NCI-H2029 (cell line): ENCODE measurements at regions not wholly inside any gene's neighbourhood (a gene's known extent, or its start where the extent isn't known, plus 50 kb on each side); places are given as distances from the start of the nearest gene placed in this dataset.

ENCODE experiments used
- DNase-seq: peaks from one replicate; lab custom pipeline; 2025; lab: John Stamatoyannopoulos, UW

DNA sequence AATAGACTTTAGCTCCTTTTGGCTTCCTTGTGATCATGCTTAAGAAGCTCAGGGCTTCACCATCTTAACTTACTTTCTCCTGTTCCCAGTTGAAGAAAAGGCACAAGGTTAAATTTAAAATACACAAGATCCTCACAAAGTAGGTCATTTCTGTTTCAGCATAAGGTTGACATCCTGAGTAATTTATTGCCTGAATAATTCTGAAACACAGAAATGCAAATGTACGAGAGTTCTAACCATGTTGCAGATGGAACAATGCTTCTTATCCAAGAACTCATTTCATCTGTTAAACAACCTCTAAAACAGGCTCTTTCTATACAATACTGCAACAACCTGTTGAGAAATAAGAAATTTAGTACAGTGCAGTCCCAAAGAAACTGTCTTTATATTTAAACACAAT lies 395.2 kb downstream of the BCL11A start:
- no peak for DNase-seq

DNA sequence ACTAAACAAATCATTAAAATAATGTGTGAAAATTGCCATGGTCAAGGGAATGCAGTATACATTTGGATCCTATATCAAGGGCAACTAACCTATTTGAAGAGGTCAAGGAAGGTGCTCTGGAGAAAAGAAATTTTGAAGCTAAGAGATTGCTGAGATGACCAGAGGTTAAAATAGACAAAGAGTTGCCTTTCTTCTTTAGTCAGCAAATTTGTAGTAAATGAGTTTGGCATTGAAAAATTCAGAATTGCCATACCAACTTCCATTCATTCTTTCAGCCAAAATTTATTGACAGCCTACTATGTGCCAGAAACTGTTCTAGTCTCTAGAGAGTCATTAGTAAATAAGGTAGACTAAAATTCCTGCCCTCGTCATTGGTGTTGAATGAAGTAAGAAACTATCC lies 396.2 kb downstream of the BCL11A start:
- DNase-seq = no peak

DNA sequence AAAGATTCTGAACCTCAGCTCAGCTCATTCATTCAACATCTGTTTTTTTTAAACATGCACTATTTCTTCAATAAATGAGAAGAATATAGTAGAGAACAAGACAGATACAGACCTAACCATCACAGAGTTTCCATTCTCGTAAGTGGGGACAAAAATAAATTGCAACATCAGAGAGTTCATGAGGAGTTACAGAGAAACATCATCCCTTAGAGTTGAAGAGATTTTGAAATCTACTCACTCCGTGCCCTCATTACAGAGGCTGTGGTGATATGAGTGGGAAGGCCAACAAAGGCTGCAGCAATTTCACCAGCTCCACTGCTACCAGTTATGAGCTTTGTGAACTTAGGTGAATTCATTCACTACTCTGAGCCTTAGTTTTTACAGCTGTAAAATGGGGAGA lies 399.3 kb downstream of the BCL11A start:
- no peak for DNase-seq

DNA sequence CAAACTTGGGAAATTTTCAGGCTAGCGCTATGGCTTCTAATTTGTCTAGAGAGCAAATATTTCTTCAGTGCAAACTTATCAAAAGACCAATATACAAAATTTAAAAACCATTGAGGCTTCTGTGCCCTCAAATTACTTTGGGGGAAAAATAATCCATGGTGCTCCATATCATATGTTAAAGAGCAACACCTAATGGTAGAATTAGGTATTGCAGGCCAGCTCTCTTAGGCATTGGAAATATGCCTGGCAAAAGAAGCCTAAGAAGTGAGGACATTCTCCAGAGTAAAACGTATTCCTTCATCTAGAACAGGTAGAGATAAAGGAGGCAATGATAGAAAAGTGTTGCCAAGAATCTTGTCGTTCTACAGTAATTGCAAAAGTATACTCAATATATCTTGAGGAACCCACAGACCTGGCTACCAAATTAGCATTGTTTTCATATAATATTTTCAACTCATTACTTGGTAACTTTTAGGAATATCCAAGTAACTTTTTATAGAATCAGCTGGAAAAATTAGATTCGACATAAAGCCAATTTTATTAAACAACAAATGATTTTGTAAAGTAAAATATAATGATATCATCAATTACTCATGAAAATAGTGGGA lies 401.1 kb downstream of the BCL11A start:
- no peak for DNase-seq

DNA sequence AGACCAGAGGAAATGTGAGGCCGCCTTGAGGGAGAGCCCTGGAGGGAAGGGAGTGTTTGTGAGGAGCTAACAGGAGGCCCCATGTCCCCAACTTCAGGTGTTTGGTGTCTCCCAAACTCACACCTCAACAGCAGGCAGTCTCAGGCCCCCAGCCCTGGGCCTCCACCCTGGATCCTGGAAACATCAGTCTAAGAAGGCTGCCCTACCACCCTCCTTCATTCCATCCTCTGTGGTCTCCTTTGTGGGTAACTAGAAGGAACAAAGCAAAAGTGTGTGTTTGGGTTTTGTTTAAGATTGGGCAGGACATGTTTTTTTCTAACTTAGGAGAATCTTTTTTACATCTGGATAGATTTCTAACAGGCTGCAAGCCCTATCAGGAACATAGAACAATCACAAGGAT lies 404.3 kb downstream of the BCL11A start:
- DNase-seq = no peak

GRCh38 chr2:60148716-60149115 lies 404.7 kb downstream of the BCL11A start:
- no peak for DNase-seq

DNA sequence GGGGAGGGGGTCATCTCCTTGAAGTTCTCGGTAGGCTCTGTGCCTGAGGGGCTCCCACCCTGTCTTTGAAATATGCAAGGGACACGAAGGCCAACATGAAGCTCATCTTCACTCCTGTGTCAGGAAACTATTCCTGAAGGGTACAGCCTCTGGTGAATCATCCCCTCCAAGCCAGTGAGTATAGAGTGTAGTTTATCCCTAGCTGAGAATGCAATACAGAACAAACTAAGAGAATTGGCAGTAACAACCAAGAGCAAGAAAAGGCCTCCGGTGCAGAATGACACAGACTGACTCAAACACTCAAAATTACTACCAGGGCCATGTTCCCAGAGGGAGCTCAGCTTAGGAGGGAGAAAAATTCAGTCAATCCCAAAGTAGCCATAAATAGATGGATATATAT lies 413.3 kb downstream of the BCL11A start:
- no peak for DNase-seq

- no peak for DNase-seq
These were observed 416.5 kb downstream of the BCL11A start for GRCh38 chr2:60136913-60137312.

DNA sequence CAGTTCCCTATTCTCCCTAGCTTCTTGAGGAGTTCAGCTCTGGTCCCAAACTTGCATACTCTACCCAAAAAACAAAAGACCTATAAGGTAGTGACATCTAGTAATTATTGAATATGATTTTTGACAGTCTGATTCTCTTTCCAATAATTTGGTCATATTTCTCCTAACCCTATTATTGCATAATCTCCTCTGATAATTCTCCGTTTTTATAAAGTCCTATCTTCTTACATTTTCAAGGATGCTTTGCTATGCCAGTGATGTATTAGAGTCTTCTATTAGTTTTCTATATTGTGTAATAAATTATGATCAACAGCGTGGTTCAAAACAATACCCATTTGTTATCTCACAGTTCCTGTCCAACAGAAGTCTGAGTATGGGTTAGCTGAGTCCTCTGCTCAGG lies 426.3 kb downstream of the BCL11A start:
- DNase-seq = no peak

DNA sequence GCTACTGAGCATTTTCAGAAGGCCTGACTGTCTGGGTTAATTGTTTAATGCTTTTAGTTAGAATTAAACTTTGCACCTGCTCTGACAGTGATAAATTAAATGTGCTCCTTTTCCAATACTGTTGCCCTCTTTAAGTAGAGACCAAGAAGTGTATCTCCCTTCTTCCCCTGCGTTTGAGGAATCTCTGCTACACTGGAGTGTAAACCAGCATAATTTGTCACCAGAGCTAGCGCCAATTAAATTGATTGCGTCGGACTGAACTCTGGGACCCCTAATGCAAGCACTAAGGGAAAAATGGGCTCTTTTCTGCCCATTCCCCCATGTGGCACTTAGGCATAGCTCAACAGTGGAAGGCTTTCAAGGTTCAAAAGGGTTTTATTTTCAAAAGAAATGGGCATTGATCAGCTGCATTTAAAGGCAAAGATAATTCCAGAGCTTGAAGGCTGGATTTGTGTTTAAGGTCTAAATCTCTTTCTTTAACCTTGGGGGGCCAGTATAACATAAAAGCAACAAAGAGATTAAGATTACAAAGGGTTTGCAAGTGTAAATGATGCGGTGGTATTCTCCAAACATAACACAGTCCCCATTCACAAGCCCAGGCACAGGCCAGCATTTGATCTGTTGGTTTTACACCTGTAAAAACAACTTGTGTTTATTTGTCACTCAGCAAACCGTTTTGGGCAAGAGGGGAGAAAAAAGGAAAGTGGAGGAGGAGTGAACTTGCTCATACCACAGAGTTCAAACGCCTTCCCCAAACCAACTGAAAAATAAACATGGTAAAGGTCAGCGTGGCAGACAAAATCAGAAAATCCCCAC lies 427.6 kb downstream of the BCL11A start:
- DNase-seq = no peak

DNA sequence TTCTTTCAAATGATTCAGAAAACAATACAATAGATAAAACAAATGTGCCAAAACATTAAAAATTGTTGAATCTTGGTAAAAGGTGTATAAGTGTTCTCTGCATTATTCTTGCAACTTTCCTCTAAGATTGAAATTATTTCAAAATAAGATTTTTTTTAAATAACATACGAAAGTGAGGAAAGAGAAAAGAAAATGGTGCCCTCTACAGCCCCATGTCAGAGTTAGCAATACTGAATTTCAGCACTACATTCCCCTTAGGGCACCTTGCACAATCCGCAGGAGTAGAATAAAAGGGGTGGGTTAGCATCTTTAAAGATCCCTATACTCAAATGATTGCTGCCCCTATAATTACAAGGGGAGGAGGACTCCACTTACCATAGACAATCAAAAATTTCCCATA lies 433.7 kb downstream of the BCL11A start:
- DNase-seq = no peak

DNA sequence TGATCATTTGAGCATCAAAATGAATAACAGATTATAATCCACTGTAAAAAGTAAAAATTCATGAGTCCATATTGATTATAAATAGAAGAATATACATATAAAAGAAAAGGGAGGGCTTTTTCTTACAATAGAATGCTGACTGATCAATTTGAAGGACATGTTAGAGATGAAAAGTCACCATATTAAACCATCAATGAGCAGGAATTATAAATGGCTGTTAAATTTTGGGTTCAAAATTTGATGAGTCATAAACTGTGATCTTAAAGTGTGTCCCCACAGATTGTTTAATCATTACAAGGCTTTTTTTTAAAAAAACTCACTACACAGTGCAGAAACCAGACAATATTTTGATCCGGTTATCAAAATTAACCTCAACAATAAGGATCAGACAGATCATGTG lies 434.5 kb downstream of the BCL11A start:
- no peak for DNase-seq

GRCh38 chr2:60118061-60118460 lies 435.4 kb downstream of the BCL11A start:
- DNase-seq = no peak

- no peak for DNase-seq
These were observed 437.1 kb downstream of the BCL11A start for GRCh38 chr2:60116161-60116875.

GRCh38 chr2:60109744-60110143 lies 443.7 kb downstream of the BCL11A start:
- no peak for DNase-seq

DNA sequence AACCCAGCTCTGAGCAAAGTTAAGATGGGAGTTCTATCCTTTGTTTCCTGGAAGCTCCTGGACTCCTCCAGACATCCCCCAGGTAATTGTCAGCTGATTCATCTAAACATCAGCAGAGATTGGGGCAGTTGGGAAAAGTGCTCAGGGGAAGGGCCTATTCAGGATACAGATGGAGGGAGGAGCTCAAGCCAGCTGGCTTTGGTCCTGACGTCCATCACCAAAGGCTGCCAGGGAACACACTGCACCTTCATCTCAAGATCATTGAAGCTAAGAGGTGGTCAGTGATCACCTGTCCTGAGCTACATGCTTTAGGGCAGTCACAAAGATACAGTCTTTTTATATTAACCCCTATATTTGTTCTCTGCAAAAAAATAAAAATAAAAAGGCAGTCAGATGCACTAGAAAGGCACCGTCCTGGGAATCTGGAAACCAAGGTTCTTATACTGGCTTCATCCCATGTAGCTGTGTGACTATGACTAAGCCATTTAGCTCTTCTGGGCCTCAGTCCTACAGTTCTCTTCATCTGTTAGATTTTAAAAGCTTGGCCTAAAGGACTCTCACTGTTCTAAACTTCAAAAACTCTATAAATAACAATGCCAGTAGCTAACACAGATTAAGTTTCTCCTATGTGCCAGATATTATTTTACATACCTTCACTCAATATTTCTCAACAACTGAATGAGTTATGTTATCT lies 446.5 kb downstream of the BCL11A start:
- no peak for DNase-seq

DNA sequence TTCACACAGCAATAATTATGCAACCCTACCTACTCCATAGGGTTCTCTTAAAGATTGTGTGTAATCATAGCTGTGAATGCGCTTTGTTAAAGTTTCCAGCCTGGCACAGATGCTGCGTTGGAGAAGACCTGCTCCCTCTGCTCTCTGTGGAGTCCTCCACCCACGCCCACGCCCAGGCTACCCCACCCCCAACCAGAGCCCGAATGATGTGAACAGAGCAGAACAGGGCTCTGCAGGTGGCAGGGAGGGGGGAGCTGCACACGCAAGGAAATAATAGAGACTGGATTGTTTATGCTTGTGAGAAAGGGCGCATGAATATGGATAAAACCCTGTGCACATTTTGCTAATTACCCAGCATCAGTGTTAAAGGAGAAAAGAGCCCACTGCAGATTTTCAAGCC lies 447.5 kb downstream of the BCL11A start:
- DNase-seq = no peak

GRCh38 chr2:60104514-60105505 lies 448.6 kb downstream of the BCL11A start:
- DNase-seq = no peak

DNA sequence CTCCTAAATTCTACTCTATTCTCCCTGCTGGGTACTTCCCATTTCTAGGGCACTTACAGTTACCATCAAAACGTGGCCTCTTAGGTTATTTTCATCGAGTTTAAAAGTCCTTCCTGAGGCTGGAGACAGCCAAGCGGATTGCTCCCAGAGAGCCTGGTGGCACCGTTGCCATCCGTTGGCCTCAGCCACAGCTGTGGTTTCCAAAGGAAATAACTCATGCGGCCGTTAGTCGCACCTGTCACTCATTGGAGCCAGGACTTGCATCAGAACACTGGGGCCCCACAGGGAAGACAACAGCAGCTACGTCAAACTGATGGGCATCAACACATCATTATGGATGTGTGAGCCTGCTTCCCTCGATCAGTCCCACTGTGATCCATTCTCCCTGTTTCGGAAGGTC lies 453.4 kb downstream of the BCL11A start:
- no peak for DNase-seq

DNA sequence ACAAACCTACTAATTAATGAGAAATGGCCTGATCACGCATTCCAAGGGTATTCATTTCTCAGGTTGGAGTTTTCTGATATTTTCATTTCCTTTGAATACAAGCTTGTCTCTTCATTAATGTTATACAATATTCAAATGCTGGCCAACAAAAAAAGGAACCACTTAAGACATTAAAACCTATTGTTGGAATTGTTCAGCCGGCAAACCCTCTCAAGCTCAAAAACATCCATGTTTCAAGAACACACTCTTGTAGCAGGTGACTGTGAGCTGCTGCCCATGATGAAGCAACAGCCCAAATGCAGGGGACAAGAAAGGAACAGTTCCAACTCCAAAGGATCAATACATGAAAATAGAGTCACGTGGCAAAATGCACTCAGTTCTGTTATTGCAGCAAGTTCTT lies 454.5 kb downstream of the BCL11A start:
- DNase-seq = no peak

DNA sequence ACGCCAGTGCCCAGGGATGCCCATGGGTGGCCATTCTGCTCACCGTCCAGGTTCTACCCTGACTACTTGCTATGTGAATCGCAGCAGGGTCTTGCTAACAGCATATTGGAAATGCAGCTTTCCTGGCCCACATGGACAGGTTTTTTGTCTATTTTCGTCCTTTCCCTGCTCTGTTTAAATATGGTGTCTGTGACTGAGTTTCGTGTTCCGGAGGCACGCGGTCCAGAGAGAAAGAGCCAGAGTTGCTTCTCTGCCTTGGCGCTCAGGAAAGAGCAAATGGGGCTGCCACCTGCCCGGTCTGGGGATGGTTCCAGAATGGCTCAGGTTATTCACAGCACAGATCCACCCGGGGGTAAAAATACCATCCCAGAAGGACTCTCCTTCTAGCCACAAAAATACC lies 456.2 kb downstream of the BCL11A start:
- no peak for DNase-seq
